HEK293T (cell line): ENCODE measurements at regions not wholly inside any gene's neighbourhood (a gene's known extent, or its start where the extent isn't known, plus 50 kb on each side); places are given as distances from the start of the nearest gene placed in this dataset.

Experiments used
- BHLHE40 ChIP-seq: fragments of 450-650 bp; IDR thresholded peaks from 2 replicates; pipeline ENCODE4 v1.6.1; 2016; ENCODE audit warnings: mild to moderate bottlenecking, moderate library complexity, borderline replicate concordance
- CTBP1 ChIP-seq: fragments of 450-650 bp; IDR thresholded peaks from 2 replicates; pipeline ENCODE4 v1.6.1; 2016; ENCODE audit warnings: borderline replicate concordance
- FOXA1 ChIP-seq: fragments of 450-650 bp; IDR thresholded peaks from 2 replicates; pipeline ENCODE4 v1.6.1; 2016; ENCODE audit warnings: mild to moderate bottlenecking
- FOXK2 ChIP-seq: fragments of 450-650 bp; IDR thresholded peaks from 2 replicates; pipeline ENCODE4 v1.6.1; 2016; ENCODE audit warnings: mild to moderate bottlenecking
- FOXM1 ChIP-seq: fragments of 450-650 bp; IDR thresholded peaks from 2 replicates; pipeline ENCODE4 v1.6.1; 2017; ENCODE audit warnings: mild to moderate bottlenecking, borderline replicate concordance
- HDGF ChIP-seq: fragments of 450-650 bp; IDR thresholded peaks from 2 replicates; pipeline ENCODE4 v1.6.1; 2017; ENCODE audit warnings: antibody characterized with exemption, borderline replicate concordance
- LEF1 ChIP-seq: fragments of 450-650 bp; IDR thresholded peaks from 2 replicates; pipeline ENCODE4 v1.6.1; 2017; ENCODE audit warnings: mild to moderate bottlenecking, borderline replicate concordance
- SP1 ChIP-seq: fragments of 450-650 bp; IDR thresholded peaks from 2 replicates; pipeline ENCODE4 v1.6.1; 2017
- SUZ12 ChIP-seq: fragments of 450-650 bp; IDR thresholded peaks from 2 replicates; pipeline ENCODE4 v1.6.1; 2016; ENCODE audit warnings: mild to moderate bottlenecking
- ZNF384 ChIP-seq: fragments of 450-650 bp; IDR thresholded peaks from 2 replicates; pipeline ENCODE4 v1.6.1; 2016
- TF ChIP-seq, protein P1 (sequence below): fragments of 450-650 bp; IDR thresholded peaks from 2 replicates; pipeline ENCODE4 v1.6.1; 2016

DNA sequence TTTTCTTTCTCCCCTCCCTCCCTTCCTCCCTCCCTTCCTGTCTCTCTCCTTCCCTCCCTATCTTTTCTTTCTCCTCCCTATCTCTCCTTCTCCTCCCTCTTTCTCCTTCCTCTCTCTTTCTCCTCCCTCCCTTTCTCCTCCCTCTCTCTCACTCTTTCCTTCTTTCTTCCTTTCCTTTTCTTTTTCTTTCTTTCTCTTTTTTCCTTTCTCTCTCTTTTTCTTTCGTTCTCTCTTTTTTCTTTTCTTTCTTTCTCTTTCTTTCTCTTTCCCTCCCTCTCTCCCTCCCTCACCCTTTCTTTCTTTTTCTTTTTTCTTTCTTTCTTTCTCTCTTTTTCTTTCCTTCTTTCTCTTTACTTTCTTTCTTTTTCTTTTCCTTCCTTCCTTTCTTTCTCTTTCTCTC is 169.7 kb upstream of the LINC00305 start:
- TF ChIP-seq FOXK2 (no peak), HDGF (no peak), LEF1 (no peak), SP1 (no peak), SUZ12 (no peak), ZNF384 (no peak), BHLHE40 (no peak), CTBP1 (no peak), FOXM1 (no peak), FOXA1 (no peak)
- TF ChIP-seq, protein P1, sequence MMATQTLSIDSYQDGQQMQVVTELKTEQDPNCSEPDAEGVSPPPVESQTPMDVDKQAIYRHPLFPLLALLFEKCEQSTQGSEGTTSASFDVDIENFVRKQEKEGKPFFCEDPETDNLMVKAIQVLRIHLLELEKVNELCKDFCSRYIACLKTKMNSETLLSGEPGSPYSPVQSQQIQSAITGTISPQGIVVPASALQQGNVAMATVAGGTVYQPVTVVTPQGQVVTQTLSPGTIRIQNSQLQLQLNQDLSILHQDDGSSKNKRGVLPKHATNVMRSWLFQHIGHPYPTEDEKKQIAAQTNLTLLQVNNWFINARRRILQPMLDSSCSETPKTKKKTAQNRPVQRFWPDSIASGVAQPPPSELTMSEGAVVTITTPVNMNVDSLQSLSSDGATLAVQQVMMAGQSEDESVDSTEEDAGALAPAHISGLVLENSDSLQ, result no peak
